Keratinocyte (primary cell): ENCODE measurements at regions not wholly inside any gene's neighbourhood (a gene's known extent, or its start where the extent isn't known, plus 50 kb on each side); places are given as distances from the start of the nearest gene placed in this dataset.

Experiments used
- DNase-seq: peaks from one replicate; pipeline ENCODE4 v3.0.0-alpha.2; 2011; ENCODE audit warnings: low read depth, missing footprints, low spot score
- FAIRE-seq: peaks from 2 replicates; lab custom pipeline; 2011; peaks lifted over from hg19 to GRCh38; lab: Jason Lieb, UNC
- H2AFZ ChIP-seq: 2 replicates; pipeline ENCODE4 v1.6.0; 2012; ENCODE audit warnings: low read length, control low read depth, inconsistent platforms; ENCODE audit not compliant: control insufficient read depth
- H3K27ac ChIP-seq: 2 replicates; pipeline ENCODE4 v1.5.1; 2011; ENCODE audit warnings: low read length; ENCODE audit not compliant: control insufficient read depth, insufficient read depth
- H3K27me3 ChIP-seq: 3 replicates; pipeline ENCODE4 v1.6.0; 2011; ENCODE audit warnings: low read length; ENCODE audit not compliant: control insufficient read depth, insufficient read depth; ENCODE audit errors: extremely low read depth
- H3K36me3 ChIP-seq, 2 experiments: 2 replicates in 1 of 2; 3 replicates in 1 of 2; pipeline ENCODE4 v1.5.1; 2011; ENCODE audit warnings: low read length in 2 of 2, mild to moderate bottlenecking in 1 of 2; ENCODE audit not compliant: control insufficient read depth in 2 of 2, insufficient read depth in 2 of 2; ENCODE audit errors: extremely low read depth in 1 of 2
- H3K4me1 ChIP-seq: 3 replicates; pipeline ENCODE4 v1.5.1; 2011; ENCODE audit warnings: low read length; ENCODE audit not compliant: control insufficient read depth, insufficient read depth; ENCODE audit errors: extremely low read depth
- H3K4me2 ChIP-seq: 3 replicates; pipeline ENCODE4 v1.6.0; 2011; ENCODE audit warnings: low read depth, low read length; ENCODE audit not compliant: control insufficient read depth, insufficient read depth; ENCODE audit errors: extremely low read depth
- H3K4me3 ChIP-seq, 3 experiments: fragments of 200-600 bp in 1 of 3; sonication (generic) in 1 of 3; 2 replicates in 2 of 3; 3 replicates in 1 of 3; pipeline ENCODE4 v1.5.1; 2011 to 2016; ENCODE audit warnings: low read length in 3 of 3, mild to moderate bottlenecking in 3 of 3, control low read depth in 2 of 3, inconsistent platforms in 1 of 3, low read depth in 1 of 3, mixed read lengths in 1 of 3, mixed run types in 1 of 3, moderate library complexity in 1 of 3; ENCODE audit not compliant: control insufficient read depth in 2 of 3, insufficient read depth in 2 of 3; ENCODE audit errors: extremely low read depth in 1 of 3
- H3K79me2 ChIP-seq: 2 replicates; pipeline ENCODE4 v1.6.0; 2012; ENCODE audit warnings: low read length; ENCODE audit not compliant: control insufficient read depth, insufficient read depth
- H3K9ac ChIP-seq: 3 replicates; pipeline ENCODE4 v1.6.0; 2011; ENCODE audit warnings: low read length; ENCODE audit not compliant: control insufficient read depth, insufficient read depth; ENCODE audit errors: extremely low read depth
- H3K9me1 ChIP-seq: 3 replicates; pipeline ENCODE4 v1.6.0; 2011; ENCODE audit warnings: low read length; ENCODE audit not compliant: control insufficient read depth, insufficient read depth; ENCODE audit errors: extremely low read depth
- H3K9me3 ChIP-seq: 2 replicates; pipeline ENCODE4 v1.5.1; 2012; ENCODE audit warnings: low read depth, low read length; ENCODE audit not compliant: control insufficient read depth
- H4K20me1 ChIP-seq: 3 replicates; pipeline ENCODE4 v1.6.0; 2011; ENCODE audit warnings: low read length; ENCODE audit not compliant: control insufficient read depth, insufficient read depth; ENCODE audit errors: extremely low read depth
- CTCF ChIP-seq, 3 experiments: IDR thresholded peaks in 1 of 3; conservative IDR thresholded peaks in 1 of 3; optimal IDR thresholded peaks in 1 of 3; 2 replicates in 2 of 3; 3 replicates in 1 of 3; pipeline versions ENCODE3 to v1.5.1; 2011; ENCODE audit warnings: low read length in 3 of 3, mild to moderate bottlenecking in 3 of 3, moderate library complexity in 2 of 3, control low read depth in 1 of 3, inconsistent platforms in 1 of 3; ENCODE audit not compliant: insufficient read depth in 2 of 3; ENCODE audit errors: extremely low read depth in 1 of 3
- EZH2 ChIP-seq: IDR thresholded peaks from one replicate; pipeline ENCODE4 v1.6.1; 2012; ENCODE audit warnings: inconsistent platforms, mild to moderate bottlenecking, low read length, moderate library complexity
- dilution Hi-C: fragments of 300-500 bp; cut with MboI; formaldehyde crosslinking; loops from one replicate; pipeline ENCODE4 v1.7.0; 2020; ENCODE audit warnings: low sequenced_read_pairs; ENCODE audit not compliant: extremely low pct_ligation_motif_present

GRCh38 chr13:107712145-107712860, 503.0 kb downstream of the LIG4 start:
- Histone ChIP-seq H3K9me3 (peaks cover 2% of the 10 kb centered on the region), H3K4me2 (no peak overlapping the region), H3K9me1 (no peaks in the 10 kb centered on the region), H3K27me3 (no peaks in the 10 kb centered on the region), H3K79me2 (no peaks in the 10 kb centered on the region), H4K20me1 (no peaks in the 10 kb centered on the region), H2AFZ (no peak overlapping the region), H3K4me1 (no peaks in the 10 kb centered on the region), H3K9ac (no peak overlapping the region), H3K27ac (no peak overlapping the region), H3K36me3 (no peaks in the 10 kb centered on the region), H3K4me3 (no peak overlapping the region)
- no peak for TF ChIP-seq EZH2
- TF ChIP-seq CTCF (optimal IDR thresholded peaks at IDR 0.05 in 1 of 3, IDR thresholded peaks at IDR 0.05 in 1 of 3, conservative IDR thresholded peaks at IDR 0.05 in 1 of 3; ENCODE audit: extremely low read depth in 1 of 3, insufficient read depth in 2 of 3, low read length in 3 of 3), result no peak
- DNase-seq (no peak), FAIRE-seq (no peak)
- dilution Hi-C loops, result no loop called here

- Histone ChIP-seq H3K4me2 (no peak overlapping the region), H3K79me2 (no peaks in the 10 kb centered on the region), H3K4me3 (no peak overlapping the region), H2AFZ (no peak overlapping the region), H3K36me3 (no peaks in the 10 kb centered on the region), H3K9ac (no peak overlapping the region), H4K20me1 (no peaks in the 10 kb centered on the region), H3K4me1 (no peaks in the 10 kb centered on the region), H3K9me1 (no peaks in the 10 kb centered on the region), H3K9me3 (no peaks in the 10 kb centered on the region), H3K27me3 (no peaks in the 10 kb centered on the region), H3K27ac (no peak overlapping the region)
- FAIRE-seq (no peak), DNase-seq (no peak)
- no peak for TF ChIP-seq EZH2
- no peak for TF ChIP-seq CTCF (optimal IDR thresholded peaks at IDR 0.05 in 1 of 3, IDR thresholded peaks at IDR 0.05 in 1 of 3, conservative IDR thresholded peaks at IDR 0.05 in 1 of 3; ENCODE audit: extremely low read depth in 1 of 3, insufficient read depth in 2 of 3, low read length in 3 of 3)
- dilution Hi-C loops, result no loop called here
These were observed 525.2 kb downstream of the LIG4 start for GRCh38 chr13:107690181-107690580.
